H1 (cell line): ENCODE measurements at regions not wholly inside any gene's neighbourhood (a gene's known extent, or its start where the extent isn't known, plus 50 kb on each side); places are given as distances from the start of the nearest gene placed in this dataset.

Experiments used
- CTCF ChIA-PET: fragments of 300-600 bp; sonication (Branson Sonifier 250); formaldehyde crosslinking; loops from one replicate; lab custom pipeline; 2021; ENCODE audit not compliant: partially characterized antibody; lab: Charles Lee
- POLR2A ChIA-PET: fragments of 300-600 bp; sonication (Branson Sonifier 250); formaldehyde crosslinking; loops from one replicate; lab custom pipeline; 2021; ENCODE audit warnings: inconsistent platforms; ENCODE audit not compliant: partially characterized antibody; lab: Charles Lee
- DNase-seq, 2 experiments: peaks; one replicate each; pipeline versions ENCODE4 v3.0.0 to v3.0.0-alpha.2; 2010 to 2022; ENCODE audit warnings: low spot score in 2 of 2, low read depth in 1 of 2, mixed read lengths in 1 of 2
- FAIRE-seq: peaks from 2 replicates; lab custom pipeline; 2011; peaks lifted over from hg19 to GRCh38; lab: Jason Lieb, UNC
- H2AFZ ChIP-seq: 2 replicates; pipeline ENCODE4 v1.8.1; 2012; ENCODE audit warnings: low read length, inconsistent platforms
- H2AK5ac ChIP-seq: 2 replicates; pipeline ENCODE4 v1.6.1; 2013; ENCODE audit warnings: low read depth, low read length
- H2BK120ac ChIP-seq: replicated peaks from 2 replicates; pipeline ENCODE3; 2013; ENCODE audit warnings: low read depth, low read length, inconsistent platforms
- H2BK12ac ChIP-seq: 2 replicates; pipeline ENCODE4 v1.6.1; 2013; ENCODE audit warnings: low read depth, low read length
- H2BK15ac ChIP-seq: 2 replicates; pipeline ENCODE4 v1.6.1; 2013; ENCODE audit warnings: low read length
- H2BK20ac ChIP-seq: 2 replicates; pipeline ENCODE4 v1.6.1; 2013; ENCODE audit warnings: low read length
- H2BK5ac ChIP-seq: 2 replicates; pipeline ENCODE4 v1.6.1; 2013; ENCODE audit warnings: low read depth, low read length
- H3K14ac ChIP-seq: 2 replicates; pipeline ENCODE4 v1.6.1; 2013; ENCODE audit warnings: inconsistent platforms; ENCODE audit not compliant: insufficient read length
- H3K18ac ChIP-seq: 2 replicates; pipeline ENCODE4 v1.6.1; 2013; ENCODE audit warnings: low read length; ENCODE audit errors: extremely low read depth
- H3K23ac ChIP-seq: 2 replicates; pipeline ENCODE4 v1.6.1; 2013; ENCODE audit warnings: inconsistent platforms; ENCODE audit not compliant: insufficient read length
- H3K23me2 ChIP-seq: 2 replicates; pipeline ENCODE4 v1.6.1; 2013; ENCODE audit warnings: low read depth, low read length
- H3K27ac ChIP-seq: 2 replicates; pipeline ENCODE4 v1.6.1; 2011; ENCODE audit warnings: low read depth, low read length, inconsistent platforms
- H3K27me3 ChIP-seq, 4 experiments: replicated peaks in 1 of 4; 1 replicate in 1 of 4; 2 replicates in 3 of 4; pipeline versions ENCODE4 v1.6.1 to v1.8.1; 2011 to 2013; ENCODE audit warnings: low read length in 3 of 4, mild to moderate bottlenecking in 3 of 4, inconsistent platforms in 2 of 4, mixed read lengths in 2 of 4, moderate library complexity in 1 of 4; ENCODE audit not compliant: control insufficient read depth in 3 of 4, insufficient read depth in 3 of 4; ENCODE audit errors: extremely low read depth in 1 of 4
- H3K36me3 ChIP-seq, 4 experiments: 2 replicates each; pipeline versions ENCODE4 v1.6.1 to v1.8.1; 2011 to 2013; ENCODE audit warnings: mild to moderate bottlenecking in 4 of 4, low read length in 3 of 4, moderate library complexity in 2 of 4, control low read depth in 1 of 4, inconsistent platforms in 1 of 4; ENCODE audit not compliant: insufficient read depth in 4 of 4, control insufficient read depth in 2 of 4
- H3K4ac ChIP-seq: replicated peaks from 2 replicates; pipeline ENCODE3; 2013; ENCODE audit warnings: low read length, low read depth, mixed read lengths, inconsistent platforms; ENCODE audit not compliant: insufficient read length
- H3K4me1 ChIP-seq, 4 experiments: replicated peaks in 1 of 4; 1 replicate in 1 of 4; 2 replicates in 3 of 4; pipeline versions ENCODE4 v1.6.1 to v1.8.1; 2011 to 2013; ENCODE audit warnings: low read length in 3 of 4, inconsistent platforms in 2 of 4, mixed read lengths in 1 of 4; ENCODE audit not compliant: insufficient read depth in 4 of 4, control insufficient read depth in 3 of 4
- H3K4me2 ChIP-seq, 2 experiments: 2 replicates each; pipeline versions ENCODE4 v1.6.1 to v1.8.1; 2011 to 2013; ENCODE audit warnings: low read depth in 2 of 2, low read length in 2 of 2, control low read depth in 1 of 2, inconsistent platforms in 1 of 2, mild to moderate bottlenecking in 1 of 2; ENCODE audit not compliant: insufficient read depth in 1 of 2
- H3K4me3 ChIP-seq, 4 experiments: fragments of 200-600, 300-600 bp in 1 of 4; sonication (generic), shearing (Covaris generic), sonication (Bioruptor Twin) in 1 of 4; 2 replicates each; pipeline versions ENCODE4 v1.5.1 to v1.8.1; 2011 to 2016; ENCODE audit warnings: low read length in 4 of 4, low read depth in 3 of 4, control low read depth in 2 of 4, inconsistent platforms in 2 of 4, mild to moderate bottlenecking in 2 of 4, mixed read lengths in 1 of 4, moderate library complexity in 1 of 4; ENCODE audit not compliant: insufficient read depth in 2 of 4; ENCODE audit errors: extremely low read depth in 1 of 4
- H3K56ac ChIP-seq: replicated peaks from 2 replicates; pipeline ENCODE3; 2013; ENCODE audit warnings: low read depth, mild to moderate bottlenecking, mixed read lengths, low read length, inconsistent platforms; ENCODE audit not compliant: insufficient read length
- H3K79me1 ChIP-seq: 2 replicates; pipeline ENCODE4 v1.6.1; 2013; ENCODE audit warnings: low read depth, low read length, control low read depth
- H3K79me2 ChIP-seq, 2 experiments: 2 replicates each; pipeline versions ENCODE4 v1.6.1 to v1.8.1; 2012 to 2013; ENCODE audit warnings: low read length in 2 of 2, mild to moderate bottlenecking in 2 of 2, inconsistent platforms in 1 of 2; ENCODE audit not compliant: insufficient read depth in 2 of 2, control insufficient read depth in 1 of 2
- H3K9ac ChIP-seq, 4 experiments: replicated peaks in 1 of 4; 1 replicate in 1 of 4; 2 replicates in 3 of 4; pipeline versions ENCODE4 v1.6.1 to v1.8.1; 2011 to 2013; ENCODE audit warnings: low read depth in 3 of 4, low read length in 3 of 4, control low read depth in 2 of 4, mild to moderate bottlenecking in 2 of 4, moderate library complexity in 2 of 4, inconsistent platforms in 1 of 4; ENCODE audit errors: extremely low read depth in 1 of 4
- H3K9me3 ChIP-seq, 2 experiments: 2 replicates each; pipeline versions ENCODE4 v1.6.1 to v1.8.1; 2012 to 2013; ENCODE audit warnings: mild to moderate bottlenecking in 2 of 2, moderate library complexity in 2 of 2, control low read depth in 1 of 2, inconsistent platforms in 1 of 2, low read depth in 1 of 2, low read length in 1 of 2, mixed read lengths in 1 of 2; ENCODE audit not compliant: insufficient read depth in 2 of 2
- H4K20me1 ChIP-seq, 2 experiments: replicated peaks in 1 of 2; 2 replicates each; pipeline versions ENCODE3 to v1.8.1; 2011 to 2013; ENCODE audit warnings: inconsistent platforms in 2 of 2, low read length in 2 of 2, mild to moderate bottlenecking in 1 of 2; ENCODE audit not compliant: insufficient read depth in 2 of 2, control insufficient read depth in 1 of 2
- H4K5ac ChIP-seq: 2 replicates; pipeline ENCODE4 v1.6.1; 2013; ENCODE audit warnings: low read length, low read depth, mixed read lengths, inconsistent platforms; ENCODE audit not compliant: insufficient read length
- H4K8ac ChIP-seq: 2 replicates; pipeline ENCODE4 v1.8.0; 2013; ENCODE audit warnings: mild to moderate bottlenecking, moderate library complexity, low read length, inconsistent platforms; ENCODE audit not compliant: insufficient read depth; ENCODE audit errors: extremely low read depth
- H4K91ac ChIP-seq: replicated peaks from 2 replicates; pipeline ENCODE3; 2013; ENCODE audit warnings: low read length, mixed read lengths, inconsistent platforms; ENCODE audit not compliant: insufficient read length
- EGR1 ChIP-seq: IDR thresholded peaks from 2 replicates; pipeline ENCODE4 v1.6.1; 2011; ENCODE audit warnings: low read depth, low read length, borderline replicate concordance
- FOSL1 ChIP-seq: IDR thresholded peaks from 2 replicates; pipeline ENCODE4 v1.6.1; 2011; ENCODE audit warnings: mild to moderate bottlenecking, low read depth, low read length, moderate library complexity; ENCODE audit not compliant: insufficient read depth
- SAP30 ChIP-seq: fragments of 300-600 bp; sonication (generic); IDR thresholded peaks from 2 replicates; pipeline ENCODE4 v1.7.1; 2012; ENCODE audit warnings: low read length, moderate library complexity, mild to moderate bottlenecking, inconsistent platforms; ENCODE audit not compliant: insufficient read depth, insufficient replicate concordance
- SP4 ChIP-seq: IDR thresholded peaks from 2 replicates; pipeline ENCODE4 v1.6.1; 2012; ENCODE audit warnings: low read length, inconsistent platforms
- WGBS, 2 experiments: shearing (Covaris generic) in 1 of 2; methylation state at CpG; one replicate each; pipeline versions ENCODE4 v1.1.6 to v1.1.7; 2013 to 2015; ENCODE audit warnings: low lambda C conversion rate in 2 of 2, mixed read lengths in 2 of 2, inconsistent platforms in 1 of 2, low coverage in 1 of 2, missing lambda C conversion rate in 1 of 2; ENCODE audit not compliant: insufficient replicate concordance in 2 of 2, insufficient coverage in 1 of 2, insufficient read length in 1 of 2; ENCODE audit errors: extremely low coverage in 1 of 2, missing lambda C conversion rate in 1 of 2; 5-methylcytosine and 5-hydroxymethylcytosine counted together

DNA sequence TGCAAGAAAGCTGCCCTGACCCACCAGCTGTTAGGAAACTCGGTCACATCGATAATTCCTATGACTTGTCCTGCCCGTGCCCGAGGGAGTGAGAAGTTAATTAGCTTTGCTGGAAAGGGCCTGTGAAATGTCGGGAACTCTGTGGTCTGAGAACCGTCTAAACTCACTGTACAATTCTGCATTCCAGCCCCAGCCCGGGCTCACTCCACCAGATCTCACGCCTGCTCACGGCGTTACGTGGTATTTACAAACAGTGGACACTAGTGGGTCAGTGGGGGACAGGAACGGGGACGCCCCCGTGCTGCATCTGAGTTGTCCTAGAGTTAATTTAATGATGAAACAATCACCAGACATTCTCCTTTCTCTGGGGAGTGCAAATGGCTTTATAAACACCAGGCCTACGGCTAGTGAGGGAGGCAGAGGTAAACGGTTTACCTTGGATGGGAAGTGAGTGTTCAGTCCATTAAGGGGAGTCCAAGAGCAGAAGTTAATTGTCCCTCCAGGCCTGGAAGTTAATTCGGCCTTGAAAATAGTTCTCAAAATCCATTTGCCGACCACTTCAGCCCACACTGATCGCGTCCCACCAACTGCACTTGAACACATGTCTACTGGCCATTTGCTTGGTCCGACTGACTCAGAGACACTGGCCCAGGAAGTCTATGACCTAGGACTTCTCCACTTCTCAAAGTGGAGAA, 93.5 kb upstream of the MED13L start:
- H3K9me3 ChIP-seq = peaks cover 0 to 7% of the 10 kb centered on the region in 2 experiments; a peak in 1 of 4 replicates
- no peak overlapping the region for H3K9ac ChIP-seq
- H4K5ac ChIP-seq = no peak overlapping the region
- H3K18ac ChIP-seq = no peak overlapping the region
- H2BK12ac ChIP-seq = no peak overlapping the region
- H3K4me3 ChIP-seq = no peak overlapping the region
- no peak overlapping the region for H3K4me2 ChIP-seq
- H3K56ac ChIP-seq = no peak overlapping the region
- no peak overlapping the region for H2BK15ac ChIP-seq
- peaks cover 0 to 5% (median 0%) of the 10 kb centered on the region in 4 experiments; a peak in 1 of 8 replicates for H3K36me3 ChIP-seq
- H3K79me1 ChIP-seq = no peaks in the 10 kb centered on the region
- ChIA-PET POLR2A (interaction anchor here (1.2 to 1.5 kb wide), 2 partner anchors 11 to 135 kb away, joined by 3 to 4 read pairs; no protein-coding TSS in a partner anchor), CTCF (interaction anchor here (0.5 to 2.6 kb wide), 3 partner anchors 14 to 231 kb away, joined by 3 to 6 read pairs (median 3); no protein-coding TSS in a partner anchor)
- H3K27ac ChIP-seq = no peak overlapping the region
- peaks cover 0 to 7% of the 10 kb centered on the region in 2 experiments; a peak in 2 of 4 replicates for H3K79me2 ChIP-seq
- H2BK120ac ChIP-seq = no peak overlapping the region
- H3K4ac ChIP-seq = no peak overlapping the region
- H4K91ac ChIP-seq = peak overlapping the region; percentile 62
- DNase-seq (no peak), FAIRE-seq (no peak)
- TF ChIP-seq EGR1 = no peak
- 0 out of 2 replicates have a peak, but pooled peaks have one; percentile 12 for TF ChIP-seq FOSL1
- TF ChIP-seq SAP30 = no peak
- TF ChIP-seq SP4 = no peak
- no peak overlapping the region for H3K14ac ChIP-seq
- 91% methylated on average over 21 of the region's 21 CpGs; no CpG with 5 or more reads in 1 of the 2 experiments for WGBS, 2 experiments
- H4K20me1 ChIP-seq = peaks cover 0 to 12% of the 10 kb centered on the region in 2 experiments
- H3K23ac ChIP-seq = no peak overlapping the region
- no peak overlapping the region for H2AFZ ChIP-seq
- H3K4me1 ChIP-seq = peaks cover 0 to 5% (median 0%) of the 10 kb centered on the region in 4 experiments; a peak in 3 of 7 replicates
- H2AK5ac ChIP-seq = no peak overlapping the region
- H4K8ac ChIP-seq = no peak overlapping the region
- H2BK20ac ChIP-seq = 0 out of 2 replicates have a peak overlapping the region, but pooled peaks have one; percentile 8
- peaks cover 0 to 4% (median 0%) of the 10 kb centered on the region in 4 experiments; a peak in 1 of 7 replicates for H3K27me3 ChIP-seq
- no peak overlapping the region for H2BK5ac ChIP-seq
- H3K23me2 ChIP-seq = peaks cover 11% of the 10 kb centered on the region
